WI38 (cell line): ENCODE measurements at regions not wholly inside any gene's neighbourhood (a gene's known extent, or its start where the extent isn't known, plus 50 kb on each side); places are given as distances from the start of the nearest gene placed in this dataset.

Experiments
- H3K4me3 ChIP-seq: 2 replicates; pipeline ENCODE4 v1.5.1; 2011; ENCODE audit warnings: low read depth, mild to moderate bottlenecking, control low read depth, low read length
- CTCF ChIP-seq: IDR thresholded peaks from 2 replicates; pipeline ENCODE4 v1.5.1; 2012; ENCODE audit warnings: low read depth, mild to moderate bottlenecking, control low read depth, low read length

- no peak for TF ChIP-seq CTCF
Observed at GRCh38 chr2:4269885-4270284, 566.5 kb downstream of the DCDC2C start.

GRCh38 chr2:4272261-4272858 is 569.0 kb downstream of the DCDC2C start:
- no peak overlapping the region for H3K4me3 ChIP-seq
- TF ChIP-seq CTCF: no peak

More at GRCh38 chr2:4269885-4270284, 566.5 kb downstream of the DCDC2C start:
- H3K4me3 ChIP-seq: no peak overlapping the region

GRCh38 chr2:4278392-4278791 is 575.0 kb downstream of the DCDC2C start:
- H3K4me3 ChIP-seq: no peak overlapping the region
- no peak for TF ChIP-seq CTCF

GRCh38 chr2:4279431-4279830 is 576.1 kb downstream of the DCDC2C start:
- no peak overlapping the region for H3K4me3 ChIP-seq
- no peak for TF ChIP-seq CTCF

GRCh38 chr2:4291430-4291829 is 588.1 kb downstream of the DCDC2C start:
- TF ChIP-seq CTCF: no peak

GRCh38 chr2:4295680-4296079 is 592.3 kb downstream of the DCDC2C start:
- no peak overlapping the region for H3K4me3 ChIP-seq
- TF ChIP-seq CTCF: no peak

More at GRCh38 chr2:4291430-4291829, 588.1 kb downstream of the DCDC2C start:
- no peak overlapping the region for H3K4me3 ChIP-seq

GRCh38 chr2:4300616-4301015 is 597.2 kb downstream of the DCDC2C start:
- TF ChIP-seq CTCF: no peak
- no peak overlapping the region for H3K4me3 ChIP-seq
